ENCODE measurements at regions not wholly inside any gene's neighbourhood (a gene's known extent, or its start where the extent isn't known, plus 50 kb on each side); places are given as distances from the start of the nearest gene placed in this dataset.

DNA sequence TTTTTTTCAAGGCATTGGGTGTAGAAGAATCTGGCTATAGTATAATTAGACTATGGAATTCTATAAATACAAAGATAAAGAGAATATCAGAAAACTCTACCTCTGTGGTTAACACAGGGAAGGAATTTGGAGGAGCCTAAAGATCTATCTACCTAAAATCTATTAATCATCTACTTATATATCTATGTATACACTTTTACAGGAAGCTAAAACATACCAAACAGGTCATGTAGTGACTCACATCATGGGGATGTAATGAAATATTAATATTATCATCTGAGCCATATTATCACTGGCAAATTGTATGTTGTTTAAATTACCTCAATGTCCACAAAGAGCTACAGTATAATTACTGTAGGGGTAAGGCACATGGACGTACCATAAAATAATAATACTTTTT is 1748.2 kb downstream of the EFNA5 start:
- no peak overlapping the region for H3K9ac ChIP-seq (ENCODE audit: low read length)
- H3K27ac ChIP-seq (ENCODE audit: low read depth, low read length): no peak overlapping the region
- H3K79me1 ChIP-seq (ENCODE audit: low read length): no peaks in the 10 kb centered on the region
- H3K27me3 ChIP-seq (ENCODE audit: insufficient read depth, low read length, poor library complexity): no peaks in the 10 kb centered on the region
- H3K79me2 ChIP-seq (ENCODE audit: control insufficient read depth, insufficient read depth, low read length): no peaks in the 10 kb centered on the region
- no peak overlapping the region for H4K8ac ChIP-seq (ENCODE audit: low read depth, low read length)
- no peak overlapping the region for H3K56ac ChIP-seq (ENCODE audit: low read length)
- H2BK15ac ChIP-seq (replicated peaks; ENCODE audit: low read depth): no peak overlapping the region
- no peak overlapping the region for H3K23ac ChIP-seq (ENCODE audit: low read length)
- no CpG with 5 or more reads among the region's 1 CpG for WGBS (ENCODE audit: extremely low coverage, insufficient coverage, low lambda C conversion rate)
- H3K4ac ChIP-seq (ENCODE audit: low read depth, low read length): no peak overlapping the region
- no peak overlapping the region for H2BK120ac ChIP-seq (ENCODE audit: low read depth, low read length)
- H3K36me3 ChIP-seq (ENCODE audit: control insufficient read depth, insufficient read depth, low read length): no peaks in the 10 kb centered on the region
- no peak overlapping the region for H2BK5ac ChIP-seq (ENCODE audit: low read length)
- H3K4me3 ChIP-seq (ENCODE audit: low read length): no peak overlapping the region
- H4K5ac ChIP-seq (ENCODE audit: low read length): no peak overlapping the region
- no peak overlapping the region for H2AK5ac ChIP-seq (ENCODE audit: low read length)
- no peak overlapping the region for H3K4me2 ChIP-seq (ENCODE audit: low read length)
- H3K18ac ChIP-seq (ENCODE audit: low read length): no peak overlapping the region
- no peak for DNase-seq
- no peaks in the 10 kb centered on the region for H3K4me1 ChIP-seq (ENCODE audit: control insufficient read depth, low read depth, low read length)

DNA sequence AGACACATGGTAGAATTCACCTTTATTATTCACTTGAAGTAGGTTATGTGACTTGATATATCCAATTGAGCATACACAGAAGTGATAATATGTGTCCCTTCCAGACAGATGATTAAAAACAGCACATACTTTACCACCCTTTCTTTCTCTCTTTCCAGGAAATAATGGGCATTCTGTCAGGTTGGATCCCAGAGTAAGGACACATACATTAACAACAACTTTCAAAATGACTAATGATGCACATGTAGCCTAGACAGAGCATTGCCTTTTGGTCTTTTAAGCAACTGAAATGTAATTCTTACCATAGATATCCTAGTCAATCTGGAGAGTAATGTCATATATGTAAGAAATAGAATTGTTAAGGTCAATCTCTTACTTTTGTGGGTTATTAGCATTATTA is 1748.7 kb downstream of the EFNA5 start:
- Histone ChIP-seq H4K8ac (ENCODE audit: low read depth, low read length) (no peak overlapping the region), H2BK5ac (ENCODE audit: low read length) (no peak overlapping the region), H2BK120ac (ENCODE audit: low read depth, low read length) (no peak overlapping the region), H2AK5ac (ENCODE audit: low read length) (no peak overlapping the region), H3K4me1 (ENCODE audit: control insufficient read depth, low read depth, low read length) (no peaks in the 10 kb centered on the region), H3K79me2 (ENCODE audit: control insufficient read depth, insufficient read depth, low read length) (no peaks in the 10 kb centered on the region), H3K79me1 (ENCODE audit: low read length) (no peaks in the 10 kb centered on the region), H3K56ac (ENCODE audit: low read length) (no peak overlapping the region), H3K4me3 (ENCODE audit: low read length) (no peak overlapping the region), H3K27ac (ENCODE audit: low read depth, low read length) (no peak overlapping the region), H3K9ac (ENCODE audit: low read length) (no peak overlapping the region), H4K5ac (ENCODE audit: low read length) (no peak overlapping the region), H3K27me3 (ENCODE audit: insufficient read depth, low read length, poor library complexity) (no peaks in the 10 kb centered on the region), H3K18ac (ENCODE audit: low read length) (no peak overlapping the region), H3K23ac (ENCODE audit: low read length) (no peak overlapping the region), H3K36me3 (ENCODE audit: control insufficient read depth, insufficient read depth, low read length) (no peaks in the 10 kb centered on the region), H3K4me2 (ENCODE audit: low read length) (no peak overlapping the region), H2BK15ac (replicated peaks; ENCODE audit: low read depth) (no peak overlapping the region), H3K4ac (ENCODE audit: low read depth, low read length) (no peak overlapping the region)
- DNase-seq: no peak

DNA sequence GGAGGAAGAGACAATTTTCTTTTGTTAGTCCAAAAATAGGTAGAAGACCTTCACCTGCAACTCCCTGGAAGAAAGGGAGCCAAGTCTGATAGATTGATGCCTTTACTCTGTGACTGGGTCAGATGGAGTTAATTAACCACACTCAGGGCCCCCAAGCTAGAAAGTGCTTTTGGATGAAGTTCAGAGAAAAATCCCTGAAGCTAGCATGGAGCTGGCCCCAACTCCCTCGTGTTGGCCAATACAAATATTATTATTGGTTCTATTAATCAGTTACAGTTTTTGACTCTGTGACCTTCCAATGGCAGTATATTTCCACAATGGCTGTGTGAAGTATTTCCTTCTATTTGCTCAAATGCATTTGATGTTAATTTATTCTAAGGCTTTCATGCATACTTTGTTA is 1753.5 kb downstream of the EFNA5 start:
- Histone ChIP-seq H3K23ac (ENCODE audit: low read length) (no peak overlapping the region), H4K8ac (ENCODE audit: low read depth, low read length) (no peak overlapping the region), H3K18ac (ENCODE audit: low read length) (no peak overlapping the region), H2BK120ac (ENCODE audit: low read depth, low read length) (no peak overlapping the region), H3K79me1 (ENCODE audit: low read length) (no peaks in the 10 kb centered on the region), H2BK15ac (replicated peaks; ENCODE audit: low read depth) (no peak overlapping the region), H3K4ac (ENCODE audit: low read depth, low read length) (no peak overlapping the region), H3K79me2 (ENCODE audit: control insufficient read depth, insufficient read depth, low read length) (no peaks in the 10 kb centered on the region), H4K5ac (ENCODE audit: low read length) (no peak overlapping the region), H3K9ac (ENCODE audit: low read length) (no peak overlapping the region), H3K27me3 (ENCODE audit: insufficient read depth, low read length, poor library complexity) (no peaks in the 10 kb centered on the region), H3K4me3 (ENCODE audit: low read length) (no peak overlapping the region), H3K56ac (ENCODE audit: low read length) (no peak overlapping the region), H3K4me1 (ENCODE audit: control insufficient read depth, low read depth, low read length) (no peaks in the 10 kb centered on the region), H3K4me2 (ENCODE audit: low read length) (no peak overlapping the region), H3K36me3 (ENCODE audit: control insufficient read depth, insufficient read depth, low read length) (no peaks in the 10 kb centered on the region), H3K27ac (ENCODE audit: low read depth, low read length) (no peak overlapping the region), H2BK5ac (ENCODE audit: low read length) (no peak overlapping the region), H2AK5ac (ENCODE audit: low read length) (no peak overlapping the region)
- no CpG with 5 or more reads among the region's 1 CpG for WGBS (ENCODE audit: extremely low coverage, insufficient coverage, low lambda C conversion rate)
- DNase-seq: no peak

DNA sequence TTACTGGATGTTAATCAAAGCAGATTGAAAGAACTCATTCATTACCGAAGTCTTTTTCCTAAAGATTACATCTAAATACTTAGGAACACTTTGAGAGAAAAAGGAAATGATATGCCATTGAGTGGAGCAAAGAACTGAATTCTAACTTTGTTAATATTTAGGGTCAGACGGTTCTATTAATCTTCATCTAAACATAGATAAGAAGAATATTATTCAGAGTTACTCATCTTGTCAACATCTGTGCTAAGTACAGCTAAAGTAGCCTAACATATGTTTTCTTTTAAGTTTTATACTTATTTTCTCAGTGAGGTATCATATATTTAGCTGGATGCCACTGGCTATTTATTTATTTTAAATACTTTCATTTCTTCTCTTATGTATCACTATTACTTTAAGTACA is 1763.7 kb downstream of the EFNA5 start:
- Histone ChIP-seq H2BK120ac (ENCODE audit: low read depth, low read length) (no peak overlapping the region), H3K36me3 (ENCODE audit: control insufficient read depth, insufficient read depth, low read length) (no peaks in the 10 kb centered on the region), H3K56ac (ENCODE audit: low read length) (no peak overlapping the region), H3K27ac (ENCODE audit: low read depth, low read length) (no peak overlapping the region), H4K5ac (ENCODE audit: low read length) (no peak overlapping the region), H3K4me3 (ENCODE audit: low read length) (no peak overlapping the region), H3K18ac (ENCODE audit: low read length) (no peak overlapping the region), H3K23ac (ENCODE audit: low read length) (no peak overlapping the region), H3K4ac (ENCODE audit: low read depth, low read length) (no peak overlapping the region), H3K79me1 (ENCODE audit: low read length) (no peaks in the 10 kb centered on the region), H2AK5ac (ENCODE audit: low read length) (no peak overlapping the region), H3K4me1 (ENCODE audit: control insufficient read depth, low read depth, low read length) (no peaks in the 10 kb centered on the region), H3K9ac (ENCODE audit: low read length) (no peak overlapping the region), H2BK15ac (replicated peaks; ENCODE audit: low read depth) (no peak overlapping the region), H4K8ac (ENCODE audit: low read depth, low read length) (no peak overlapping the region), H3K79me2 (ENCODE audit: control insufficient read depth, insufficient read depth, low read length) (no peaks in the 10 kb centered on the region), H3K4me2 (ENCODE audit: low read length) (no peak overlapping the region), H3K27me3 (ENCODE audit: insufficient read depth, low read length, poor library complexity) (no peaks in the 10 kb centered on the region), H2BK5ac (ENCODE audit: low read length) (no peak overlapping the region)
- whole genome bisulfite sequencing (ENCODE audit: extremely low coverage, insufficient coverage, low lambda C conversion rate): no CpG with 5 or more reads among the region's 2 CpGs
- DNase-seq: no peak

DNA sequence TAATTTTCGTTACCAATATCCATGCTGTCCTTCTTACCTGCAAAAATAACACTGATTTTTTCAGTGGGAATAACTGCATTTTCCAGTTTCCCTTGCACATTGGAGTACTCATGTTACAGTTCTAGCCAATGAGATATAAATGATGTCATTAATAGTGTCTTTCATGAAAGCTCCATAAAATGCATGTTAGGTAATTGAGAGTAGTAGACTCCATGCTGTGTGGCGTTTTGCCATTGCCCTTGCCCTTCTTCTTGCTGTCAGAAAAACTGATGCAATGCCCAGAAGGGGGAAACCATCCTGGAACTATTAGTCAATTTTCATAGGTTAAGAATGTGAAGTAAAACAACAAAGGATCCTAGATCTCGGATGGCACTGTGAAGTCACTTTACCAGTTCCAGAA is 1765.3 kb downstream of the EFNA5 start:
- Histone ChIP-seq H2BK5ac (ENCODE audit: low read length) (no peak overlapping the region), H2BK120ac (ENCODE audit: low read depth, low read length) (no peak overlapping the region), H3K27ac (ENCODE audit: low read depth, low read length) (no peak overlapping the region), H3K4me1 (ENCODE audit: control insufficient read depth, low read depth, low read length) (no peaks in the 10 kb centered on the region), H3K4ac (ENCODE audit: low read depth, low read length) (no peak overlapping the region), H3K56ac (ENCODE audit: low read length) (no peak overlapping the region), H3K4me3 (ENCODE audit: low read length) (no peak overlapping the region), H3K36me3 (ENCODE audit: control insufficient read depth, insufficient read depth, low read length) (no peaks in the 10 kb centered on the region), H3K79me1 (ENCODE audit: low read length) (no peaks in the 10 kb centered on the region), H3K79me2 (ENCODE audit: control insufficient read depth, insufficient read depth, low read length) (no peaks in the 10 kb centered on the region), H2BK15ac (replicated peaks; ENCODE audit: low read depth) (no peak overlapping the region), H3K18ac (ENCODE audit: low read length) (no peak overlapping the region), H3K23ac (ENCODE audit: low read length) (no peak overlapping the region), H2AK5ac (ENCODE audit: low read length) (no peak overlapping the region), H3K4me2 (ENCODE audit: low read length) (no peak overlapping the region), H3K9ac (ENCODE audit: low read length) (no peak overlapping the region), H4K8ac (ENCODE audit: low read depth, low read length) (no peak overlapping the region), H4K5ac (ENCODE audit: low read length) (no peak overlapping the region), H3K27me3 (ENCODE audit: insufficient read depth, low read length, poor library complexity) (no peaks in the 10 kb centered on the region)
- no CpG with 5 or more reads among the region's 3 CpGs for WGBS (ENCODE audit: extremely low coverage, insufficient coverage, low lambda C conversion rate)
- no peak for DNase-seq

DNA sequence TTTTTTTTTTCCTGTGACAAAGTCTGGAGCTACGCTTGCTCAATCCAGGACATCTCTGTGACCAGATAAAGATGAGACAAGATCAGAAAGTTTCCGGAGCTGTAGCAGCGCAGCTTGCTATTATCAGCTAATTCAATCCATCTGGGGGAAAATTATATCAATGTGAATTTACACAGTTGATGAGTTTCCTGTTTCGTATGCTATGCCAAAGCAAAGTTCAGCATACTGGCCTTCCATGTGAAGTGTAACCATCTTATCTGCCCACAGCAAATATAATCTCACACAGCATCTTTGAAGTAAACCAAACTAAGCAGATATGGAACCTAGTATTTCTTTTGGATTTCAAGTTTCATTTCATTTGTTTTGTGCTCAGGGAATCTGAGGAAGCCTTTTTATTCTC is 1767.7 kb downstream of the EFNA5 start:
- H3K4ac ChIP-seq (ENCODE audit: low read depth, low read length): no peak overlapping the region
- H3K4me2 ChIP-seq (ENCODE audit: low read length): no peak overlapping the region
- H2BK5ac ChIP-seq (ENCODE audit: low read length): no peak overlapping the region
- no peak overlapping the region for H3K9ac ChIP-seq (ENCODE audit: low read length)
- no peaks in the 10 kb centered on the region for H3K4me1 ChIP-seq (ENCODE audit: control insufficient read depth, low read depth, low read length)
- no peaks in the 10 kb centered on the region for H3K36me3 ChIP-seq (ENCODE audit: control insufficient read depth, insufficient read depth, low read length)
- no peak overlapping the region for H3K4me3 ChIP-seq (ENCODE audit: low read length)
- no peaks in the 10 kb centered on the region for H3K79me1 ChIP-seq (ENCODE audit: low read length)
- no peak overlapping the region for H4K8ac ChIP-seq (ENCODE audit: low read depth, low read length)
- H2BK15ac ChIP-seq (replicated peaks; ENCODE audit: low read depth): no peak overlapping the region
- H4K5ac ChIP-seq (ENCODE audit: low read length): no peak overlapping the region
- H3K79me2 ChIP-seq (ENCODE audit: control insufficient read depth, insufficient read depth, low read length): no peaks in the 10 kb centered on the region
- no peak overlapping the region for H3K18ac ChIP-seq (ENCODE audit: low read length)
- H3K23ac ChIP-seq (ENCODE audit: low read length): no peak overlapping the region
- H2BK120ac ChIP-seq (ENCODE audit: low read depth, low read length): no peak overlapping the region
- no peak overlapping the region for H3K27ac ChIP-seq (ENCODE audit: low read depth, low read length)
- H2AK5ac ChIP-seq (ENCODE audit: low read length): no peak overlapping the region
- WGBS (ENCODE audit: extremely low coverage, insufficient coverage, low lambda C conversion rate): no CpG with 5 or more reads among the region's 4 CpGs
- no peak for DNase-seq
- no peak overlapping the region for H3K56ac ChIP-seq (ENCODE audit: low read length)
- H3K27me3 ChIP-seq (ENCODE audit: insufficient read depth, low read length, poor library complexity): no peaks in the 10 kb centered on the region
